Stimulated activated memory B cell treated with anti-CD40 and anti-IgM and Interleukin-4, amounts not matched to agents 10 μg/mL and 1 μg/mL and 100 μg/mL, for 72 hours (primary cell): ENCODE measurements at regions not wholly inside any gene's neighbourhood (a gene's known extent, or its start where the extent isn't known, plus 50 kb on each side); places are given as distances from the start of the nearest gene placed in this dataset.
A peak's percentile ranks its signal among the peaks of the same experiment; 100 is the strongest.
"Not testable (repeated sequence)": the region's sequence is repeated elsewhere in the genome, so short reads cannot be mapped to it uniquely, and the experiment has no call there.

Source experiments
- ATAC-seq: fragments of 150-1000 bp; cut with Tn5 transposase; 2 replicates; pipeline ENCODE4 v1.10.0; 2021
- H3K27ac Mint-ChIP-seq: one replicate; pipeline ENCODE4 v1.8.0; 2022; ENCODE audit warnings: mild to moderate bottlenecking, mixed read lengths
- H3K27me3 Mint-ChIP-seq: one replicate; pipeline ENCODE4 v1.8.0; 2022; ENCODE audit warnings: mixed read lengths
- H3K36me3 Mint-ChIP-seq: one replicate; pipeline ENCODE4 v1.8.0; 2022; ENCODE audit warnings: mixed read lengths
- H3K4me1 Mint-ChIP-seq: one replicate; pipeline ENCODE4 v1.8.0; 2022; ENCODE audit warnings: mixed read lengths
- H3K4me3 Mint-ChIP-seq: one replicate; pipeline ENCODE4 v1.8.0; 2022; ENCODE audit warnings: mild to moderate bottlenecking, moderate library complexity, mixed read lengths
- H3K9me3 Mint-ChIP-seq: one replicate; pipeline ENCODE4 v1.8.0; 2022; ENCODE audit warnings: mixed read lengths

- no peaks in the 10 kb centered on the region for H3K27me3 Mint-ChIP-seq
- H3K9me3 Mint-ChIP-seq = peaks cover 12% of the 10 kb centered on the region
- H3K4me1 Mint-ChIP-seq = peaks cover 8% of the 10 kb centered on the region
- no peak for ATAC-seq
- no peaks in the 10 kb centered on the region for H3K36me3 Mint-ChIP-seq
- H3K4me3 Mint-ChIP-seq = no peak overlapping the region
- no peak overlapping the region for H3K27ac Mint-ChIP-seq
Observed at GRCh38 chr5:135279328-135279727, 119.7 kb downstream of the MACROH2A1 start.

- H3K9me3 Mint-ChIP-seq = peaks cover 12% of the 10 kb centered on the region
- H3K36me3 Mint-ChIP-seq = no peaks in the 10 kb centered on the region
- H3K27ac Mint-ChIP-seq = no peak overlapping the region
- peaks cover 17% of the 10 kb centered on the region for H3K27me3 Mint-ChIP-seq
- no peak overlapping the region for H3K4me3 Mint-ChIP-seq
- no peaks in the 10 kb centered on the region for H3K4me1 Mint-ChIP-seq
- ATAC-seq = peak; percentile 26
Observed at GRCh38 chr5:135276151-135276550, 122.9 kb downstream of the MACROH2A1 start.

GRCh38 chr5:135273212-135273611 lies 125.8 kb downstream of the MACROH2A1 start:
- ATAC-seq = peak; percentile 39
- Mint-ChIP-seq H3K4me3 (no peak overlapping the region), H3K4me1 (no peaks in the 10 kb centered on the region), H3K36me3 (no peaks in the 10 kb centered on the region), H3K27ac (no peak overlapping the region), H3K27me3 (peaks cover 27% of the 10 kb centered on the region), H3K9me3 (peaks cover 12% of the 10 kb centered on the region)

GRCh38 chr5:135272311-135272805 lies 126.7 kb downstream of the MACROH2A1 start:
- no peak for ATAC-seq
- no peaks in the 10 kb centered on the region for H3K36me3 Mint-ChIP-seq
- peaks cover 27% of the 10 kb centered on the region for H3K27me3 Mint-ChIP-seq
- peaks cover 7% of the 10 kb centered on the region for H3K9me3 Mint-ChIP-seq
- H3K27ac Mint-ChIP-seq = no peak overlapping the region
- no peaks in the 10 kb centered on the region for H3K4me1 Mint-ChIP-seq
- H3K4me3 Mint-ChIP-seq = no peak overlapping the region

GRCh38 chr5:135271533-135272310 lies 127.3 kb downstream of the MACROH2A1 start:
- no peak overlapping the region for H3K4me3 Mint-ChIP-seq
- H3K27me3 Mint-ChIP-seq = peaks cover 27% of the 10 kb centered on the region
- no peak for ATAC-seq
- H3K4me1 Mint-ChIP-seq = no peaks in the 10 kb centered on the region
- H3K9me3 Mint-ChIP-seq = peaks cover 1% of the 10 kb centered on the region
- no peaks in the 10 kb centered on the region for H3K36me3 Mint-ChIP-seq
- no peak overlapping the region for H3K27ac Mint-ChIP-seq

- Mint-ChIP-seq H3K36me3 (no peaks in the 10 kb centered on the region), H3K27ac (no peak overlapping the region), H3K9me3 (no peaks in the 10 kb centered on the region), H3K27me3 (peaks cover 43% of the 10 kb centered on the region), H3K4me1 (no peaks in the 10 kb centered on the region), H3K4me3 (no peak overlapping the region)
- no peak for ATAC-seq
Observed at GRCh38 chr5:135269931-135270421, 129.1 kb downstream of the MACROH2A1 start.

- H3K36me3 Mint-ChIP-seq = no peaks in the 10 kb centered on the region
- H3K27ac Mint-ChIP-seq = no peak overlapping the region
- peaks cover 51% of the 10 kb centered on the region for H3K27me3 Mint-ChIP-seq
- no peaks in the 10 kb centered on the region for H3K9me3 Mint-ChIP-seq
- H3K4me1 Mint-ChIP-seq = no peaks in the 10 kb centered on the region
- no peak overlapping the region for H3K4me3 Mint-ChIP-seq
- ATAC-seq = no peak
Observed at GRCh38 chr5:135269199-135269598, 129.8 kb downstream of the MACROH2A1 start.

- Mint-ChIP-seq H3K36me3 (no peaks in the 10 kb centered on the region), H3K4me3 (no peak overlapping the region), H3K4me1 (no peaks in the 10 kb centered on the region), H3K27me3 (peaks cover 45% of the 10 kb centered on the region), H3K9me3 (no peaks in the 10 kb centered on the region), H3K27ac (no peak overlapping the region)
- no peak for ATAC-seq
Observed at GRCh38 chr5:135266975-135267374, 132.1 kb downstream of the MACROH2A1 start.

GRCh38 chr5:135266303-135266635 lies 132.8 kb downstream of the MACROH2A1 start:
- Mint-ChIP-seq H3K9me3 (no peaks in the 10 kb centered on the region), H3K27ac (no peak overlapping the region), H3K36me3 (no peaks in the 10 kb centered on the region), H3K4me1 (no peaks in the 10 kb centered on the region), H3K27me3 (peaks cover 40% of the 10 kb centered on the region), H3K4me3 (no peak overlapping the region)
- no peak for ATAC-seq

GRCh38 chr5:135265497-135266302 lies 133.3 kb downstream of the MACROH2A1 start:
- Mint-ChIP-seq H3K9me3 (no peaks in the 10 kb centered on the region), H3K4me1 (no peaks in the 10 kb centered on the region), H3K27ac (no peak overlapping the region), H3K4me3 (no peak overlapping the region), H3K36me3 (no peaks in the 10 kb centered on the region), H3K27me3 (peaks cover 40% of the 10 kb centered on the region)
- ATAC-seq = no peak

- Mint-ChIP-seq H3K9me3 (peaks cover under 1% of the 10 kb centered on the region), H3K36me3 (no peaks in the 10 kb centered on the region), H3K27me3 (peaks cover 40% of the 10 kb centered on the region), H3K4me1 (no peaks in the 10 kb centered on the region), H3K4me3 (no peak overlapping the region), H3K27ac (no peak overlapping the region)
- no peak for ATAC-seq
Observed at GRCh38 chr5:135264451-135265440, 134.3 kb downstream of the MACROH2A1 start.

GRCh38 chr5:135263022-135263668 lies 135.9 kb downstream of the MACROH2A1 start:
- no peak for ATAC-seq
- Mint-ChIP-seq H3K27me3 (peaks cover 30% of the 10 kb centered on the region), H3K4me3 (no peak overlapping the region), H3K27ac (no peak overlapping the region), H3K4me1 (no peaks in the 10 kb centered on the region), H3K36me3 (no peaks in the 10 kb centered on the region), H3K9me3 (peaks cover 4% of the 10 kb centered on the region)

- no peak for ATAC-seq
- Mint-ChIP-seq H3K9me3 (peaks cover 4% of the 10 kb centered on the region), H3K4me1 (no peaks in the 10 kb centered on the region), H3K4me3 (no peak overlapping the region), H3K36me3 (no peaks in the 10 kb centered on the region), H3K27ac (no peak overlapping the region), H3K27me3 (peaks cover 30% of the 10 kb centered on the region)
Observed at GRCh38 chr5:135262364-135262763, 136.7 kb downstream of the MACROH2A1 start.

- peaks cover 16% of the 10 kb centered on the region for H3K27me3 Mint-ChIP-seq
- H3K4me3 Mint-ChIP-seq, ATAC-seq, H3K27ac Mint-ChIP-seq, H3K36me3 Mint-ChIP-seq, H3K9me3 Mint-ChIP-seq, H3K4me1 Mint-ChIP-seq: not testable (repeated sequence)
Observed at GRCh38 chr5:135260108-135260507, 138.9 kb downstream of the MACROH2A1 start.
